Chondrocyte (in vitro differentiated cells): ENCODE measurements at regions not wholly inside any gene's neighbourhood (a gene's known extent, or its start where the extent isn't known, plus 50 kb on each side); places are given as distances from the start of the nearest gene placed in this dataset.

ENCODE experiments used
- DNase-seq: peaks from one replicate; pipeline ENCODE4 v3.0.0; 2021; ENCODE audit warnings: mixed read lengths, low spot score
- H3K27ac Mint-ChIP-seq: one replicate; pipeline ENCODE4 v1.8.0; 2021; ENCODE audit warnings: mild to moderate bottlenecking, moderate library complexity, mixed read lengths; ENCODE audit not compliant: unreplicated experiment
- H3K27me3 Mint-ChIP-seq: 2 replicates; pipeline ENCODE4 v1.8.0; 2021; ENCODE audit warnings: low read depth, mixed read lengths
- H3K36me3 Mint-ChIP-seq: 2 replicates; pipeline ENCODE4 v1.8.0; 2021; ENCODE audit warnings: low read depth, mixed read lengths
- H3K4me1 Mint-ChIP-seq: 2 replicates; pipeline ENCODE4 v1.8.0; 2021; ENCODE audit warnings: low read depth, mild to moderate bottlenecking, mixed read lengths
- H3K4me3 Mint-ChIP-seq: one replicate; pipeline ENCODE4 v1.8.0; 2021; ENCODE audit warnings: mild to moderate bottlenecking, moderate library complexity, mixed read lengths; ENCODE audit not compliant: unreplicated experiment
- H3K9me3 Mint-ChIP-seq: 2 replicates; pipeline ENCODE4 v1.8.0; 2021; ENCODE audit warnings: low read depth, mixed read lengths
- TF ChIP-seq, protein P1 (sequence below): fragments of 200-600 bp; sonication (generic); IDR thresholded peaks from 2 replicates; pipeline ENCODE4 v1.5.0; 2021; ENCODE audit warnings: antibody characterized with exemption, mild to moderate bottlenecking, moderate library complexity

DNA sequence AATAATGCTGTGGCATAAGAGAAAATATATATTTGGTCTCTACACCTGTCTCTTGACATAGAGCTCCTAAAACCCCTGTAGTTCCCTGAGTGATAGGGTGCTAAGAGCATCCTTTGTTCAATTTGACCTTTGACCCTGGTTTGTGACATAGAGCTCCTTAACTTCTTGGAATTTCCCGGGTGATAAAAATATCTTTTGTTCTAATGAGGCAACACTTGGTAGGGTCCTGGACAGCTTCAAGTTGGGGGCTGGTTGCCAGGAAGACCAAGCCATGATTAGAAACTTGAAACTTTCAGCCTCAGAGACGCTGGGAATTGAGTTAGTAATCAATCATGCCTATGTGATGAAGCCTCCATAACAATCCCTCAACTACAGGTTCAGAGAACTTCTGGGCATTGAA lies 105.4 kb downstream of the CASP12 start:
- Mint-ChIP-seq H3K36me3 (no peaks in the 10 kb centered on the region), H3K27me3 (no peaks in the 10 kb centered on the region), H3K27ac (no peak overlapping the region), H3K9me3 (peaks cover 7% of the 10 kb centered on the region), H3K4me1 (no peaks in the 10 kb centered on the region), H3K4me3 (no peak overlapping the region)
- TF ChIP-seq, protein P1, sequence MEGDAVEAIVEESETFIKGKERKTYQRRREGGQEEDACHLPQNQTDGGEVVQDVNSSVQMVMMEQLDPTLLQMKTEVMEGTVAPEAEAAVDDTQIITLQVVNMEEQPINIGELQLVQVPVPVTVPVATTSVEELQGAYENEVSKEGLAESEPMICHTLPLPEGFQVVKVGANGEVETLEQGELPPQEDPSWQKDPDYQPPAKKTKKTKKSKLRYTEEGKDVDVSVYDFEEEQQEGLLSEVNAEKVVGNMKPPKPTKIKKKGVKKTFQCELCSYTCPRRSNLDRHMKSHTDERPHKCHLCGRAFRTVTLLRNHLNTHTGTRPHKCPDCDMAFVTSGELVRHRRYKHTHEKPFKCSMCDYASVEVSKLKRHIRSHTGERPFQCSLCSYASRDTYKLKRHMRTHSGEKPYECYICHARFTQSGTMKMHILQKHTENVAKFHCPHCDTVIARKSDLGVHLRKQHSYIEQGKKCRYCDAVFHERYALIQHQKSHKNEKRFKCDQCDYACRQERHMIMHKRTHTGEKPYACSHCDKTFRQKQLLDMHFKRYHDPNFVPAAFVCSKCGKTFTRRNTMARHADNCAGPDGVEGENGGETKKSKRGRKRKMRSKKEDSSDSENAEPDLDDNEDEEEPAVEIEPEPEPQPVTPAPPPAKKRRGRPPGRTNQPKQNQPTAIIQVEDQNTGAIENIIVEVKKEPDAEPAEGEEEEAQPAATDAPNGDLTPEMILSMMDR = no peak
- DNase-seq = no peak

DNA sequence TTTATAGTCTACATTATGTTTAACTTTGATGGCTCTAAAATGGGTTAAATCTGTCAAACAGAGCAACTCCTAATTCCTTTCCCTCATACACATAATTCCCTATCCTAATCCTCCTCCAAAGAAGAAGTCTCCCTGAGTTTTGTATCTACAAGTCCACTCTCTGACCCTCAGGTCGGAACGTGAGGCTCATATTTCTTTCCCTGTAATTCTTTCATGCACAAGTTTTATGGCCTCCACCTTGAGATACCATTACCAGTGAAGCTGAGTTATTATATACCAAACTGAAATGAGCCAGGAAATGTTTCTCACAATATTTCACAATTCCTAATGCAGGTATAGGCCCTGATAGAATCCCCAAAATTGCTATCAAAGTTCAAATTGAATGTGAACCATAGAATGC lies 106.4 kb downstream of the CASP12 start:
- no peak for DNase-seq
- Mint-ChIP-seq H3K36me3 (no peaks in the 10 kb centered on the region), H3K27me3 (no peaks in the 10 kb centered on the region), H3K27ac (no peak overlapping the region), H3K4me3 (no peak overlapping the region), H3K4me1 (no peaks in the 10 kb centered on the region), H3K9me3 (peaks cover 7% of the 10 kb centered on the region)
- TF ChIP-seq, protein P1 = no peak

DNA sequence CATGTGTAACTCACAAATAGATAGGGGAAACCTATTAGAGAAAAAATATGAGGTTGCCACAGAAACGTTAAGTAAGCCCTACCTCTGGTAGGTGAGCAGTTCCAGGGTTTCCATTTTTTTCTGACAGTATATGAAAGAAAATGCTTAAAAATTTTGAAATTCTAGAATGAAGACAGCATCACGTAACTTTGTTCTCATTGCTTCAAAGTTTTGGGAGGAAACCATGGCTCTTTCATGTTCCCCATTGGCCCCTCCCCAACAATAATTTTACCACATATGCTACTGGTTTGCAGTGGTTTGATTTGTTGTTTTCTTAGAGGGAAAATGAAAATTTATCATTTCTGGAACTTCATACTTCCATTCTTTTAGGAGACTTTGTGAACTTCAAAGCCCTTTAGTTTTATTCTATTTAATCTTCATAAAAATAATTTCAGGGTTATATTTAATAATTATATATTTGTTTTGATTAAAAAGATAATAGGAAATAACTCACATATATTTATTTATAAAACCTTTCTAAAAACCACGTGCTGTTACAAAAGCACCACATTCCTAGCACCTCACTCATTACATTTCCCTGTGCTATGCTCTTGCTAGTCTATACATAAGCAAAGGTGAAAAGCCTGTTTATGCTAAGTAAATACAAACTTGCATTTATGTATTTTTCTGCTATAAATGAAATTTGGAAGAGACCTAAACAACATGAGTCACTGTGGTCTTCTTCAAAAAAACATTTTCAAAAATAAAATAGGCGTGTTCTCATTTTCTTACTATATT lies 113.4 kb downstream of the CASP12 start:
- H3K9me3 Mint-ChIP-seq = no peaks in the 10 kb centered on the region
- H3K27me3 Mint-ChIP-seq = no peaks in the 10 kb centered on the region
- no peaks in the 10 kb centered on the region for H3K4me1 Mint-ChIP-seq
- no peak overlapping the region for H3K4me3 Mint-ChIP-seq
- H3K27ac Mint-ChIP-seq = no peak overlapping the region
- no peak for DNase-seq
- H3K36me3 Mint-ChIP-seq = peaks cover 1% of the 10 kb centered on the region
- TF ChIP-seq, protein P1 = no peak

DNA sequence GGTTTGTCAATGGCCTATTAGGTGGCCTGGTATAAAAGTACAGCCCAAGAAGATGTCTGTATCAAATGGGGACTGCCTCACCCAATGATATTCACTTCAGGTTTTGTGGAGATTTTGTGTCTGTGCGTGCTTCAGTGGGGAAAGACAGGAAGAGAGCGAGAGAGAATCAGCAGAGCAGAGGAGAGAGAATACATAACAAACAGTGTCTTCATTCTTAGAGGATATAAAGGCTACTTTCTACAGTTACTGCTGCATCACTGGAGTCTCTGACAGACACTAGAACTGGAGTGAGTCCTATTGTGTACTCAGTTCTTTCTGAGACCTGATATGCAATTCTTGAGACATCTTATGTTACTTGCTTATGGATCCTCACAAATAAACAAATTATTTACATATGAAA lies 115.0 kb downstream of the CASP12 start:
- H3K27me3 Mint-ChIP-seq = no peaks in the 10 kb centered on the region
- DNase-seq = no peak
- TF ChIP-seq, protein P1 = no peak

DNA sequence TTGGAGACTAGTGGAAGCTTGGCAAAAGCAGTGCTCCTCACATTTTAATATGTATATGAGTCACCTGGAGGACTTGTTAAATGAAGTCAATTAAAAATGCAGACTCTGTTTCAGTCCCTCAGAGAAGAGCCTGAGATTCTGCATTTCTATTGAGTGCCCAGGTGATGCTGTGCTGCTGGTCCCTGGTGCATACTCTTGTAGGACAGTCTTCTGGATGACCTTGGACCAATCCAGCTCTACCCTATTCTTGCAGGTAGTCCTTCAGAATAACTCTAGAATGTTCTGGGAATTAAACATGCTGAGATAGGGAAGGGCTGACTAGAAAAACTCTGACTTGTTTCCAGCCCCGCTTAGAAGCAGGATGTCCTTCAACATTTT lies 115.9 kb downstream of the CASP12 start:
- Mint-ChIP-seq H3K9me3 (no peaks in the 10 kb centered on the region), H3K27ac (no peak overlapping the region), H3K36me3 (peaks cover 1% of the 10 kb centered on the region), H3K27me3 (no peaks in the 10 kb centered on the region), H3K4me3 (no peak overlapping the region), H3K4me1 (no peaks in the 10 kb centered on the region)
- DNase-seq = no peak
- TF ChIP-seq, protein P1 = no peak

More for the DNA sequence above, 115.0 kb downstream of the CASP12 start:
- Mint-ChIP-seq H3K36me3 (peaks cover 1% of the 10 kb centered on the region), H3K4me3 (no peak overlapping the region), H3K9me3 (no peaks in the 10 kb centered on the region), H3K27ac (no peak overlapping the region), H3K4me1 (no peaks in the 10 kb centered on the region)
